Calu3 (cell line): ENCODE measurements at regions not wholly inside any gene's neighbourhood (a gene's known extent, or its start where the extent isn't known, plus 50 kb on each side); places are given as distances from the start of the nearest gene placed in this dataset.

ENCODE experiments used
- BruUV-seq: library from RNA; stranded (reverse); fragments of 400-500 nt; replicated peaks from 2 replicates; lab custom pipeline; 2021; lab: Mats Ljungman, UMichigan
- CTCF ChIA-PET: fragments of 300-600 bp; sonication (Branson Sonifier 250); formaldehyde crosslinking; loops from one replicate; lab custom pipeline; 2022; ENCODE audit warnings: antibody characterized with exemption; lab: Charles Lee
- DNase-seq: peaks from one replicate; pipeline ENCODE4 v3.0.0; 2022
- H3K27ac Mint-ChIP-seq: one replicate; pipeline ENCODE4 v1.8.0; 2022; ENCODE audit warnings: mixed read lengths; ENCODE audit not compliant: unreplicated experiment
- H3K27me3 Mint-ChIP-seq: one replicate; pipeline ENCODE4 v1.8.0; 2022; ENCODE audit warnings: mixed read lengths; ENCODE audit not compliant: unreplicated experiment
- H3K36me3 Mint-ChIP-seq: one replicate; pipeline ENCODE4 v1.8.0; 2022; ENCODE audit warnings: mild to moderate bottlenecking, moderate library complexity, mixed read lengths; ENCODE audit not compliant: insufficient read depth, unreplicated experiment
- H3K4me1 Mint-ChIP-seq: one replicate; pipeline ENCODE4 v1.8.0; 2022; ENCODE audit warnings: mild to moderate bottlenecking, low read depth, mixed read lengths; ENCODE audit not compliant: unreplicated experiment
- H3K4me3 Mint-ChIP-seq: one replicate; pipeline ENCODE4 v1.8.0; 2022; ENCODE audit warnings: mild to moderate bottlenecking, low read depth, moderate library complexity, mixed read lengths; ENCODE audit not compliant: unreplicated experiment
- H3K9me3 Mint-ChIP-seq: one replicate; pipeline ENCODE4 v1.8.0; 2022; ENCODE audit warnings: low read depth, mixed read lengths; ENCODE audit not compliant: unreplicated experiment
- CTCF ChIP-seq: fragments of 200-600 bp; IDR thresholded peaks from one replicate; pipeline ENCODE4 v1.8.0; 2022; ENCODE audit warnings: antibody characterized with exemption; ENCODE audit not compliant: unreplicated experiment
- intact Hi-C: fragments of 100-400 bp; cut with micrococcal nuclease; formaldehyde crosslinking; loops from one replicate; pipeline ENCODE4 v1.10.0; 2022; ENCODE audit not compliant: unreplicated experiment

- no peaks in the 10 kb centered on the region for H3K9me3 Mint-ChIP-seq
- H3K36me3 Mint-ChIP-seq, result no peaks in the 10 kb centered on the region
- no peak for DNase-seq
- H3K4me1 Mint-ChIP-seq, result no peaks in the 10 kb centered on the region
- TF ChIP-seq CTCF, result no peak
- BruUV-seq, result no TSS peak
- intact Hi-C loops, result no loop called here
- H3K4me3 Mint-ChIP-seq, result no peak overlapping the region
- no peaks in the 10 kb centered on the region for H3K27me3 Mint-ChIP-seq
- H3K27ac Mint-ChIP-seq, result no peak overlapping the region
- CTCF ChIA-PET, result no interaction called here
Observed at GRCh38 chr2:19592197-19592596, 233.8 kb upstream of the OSR1 start.

DNA sequence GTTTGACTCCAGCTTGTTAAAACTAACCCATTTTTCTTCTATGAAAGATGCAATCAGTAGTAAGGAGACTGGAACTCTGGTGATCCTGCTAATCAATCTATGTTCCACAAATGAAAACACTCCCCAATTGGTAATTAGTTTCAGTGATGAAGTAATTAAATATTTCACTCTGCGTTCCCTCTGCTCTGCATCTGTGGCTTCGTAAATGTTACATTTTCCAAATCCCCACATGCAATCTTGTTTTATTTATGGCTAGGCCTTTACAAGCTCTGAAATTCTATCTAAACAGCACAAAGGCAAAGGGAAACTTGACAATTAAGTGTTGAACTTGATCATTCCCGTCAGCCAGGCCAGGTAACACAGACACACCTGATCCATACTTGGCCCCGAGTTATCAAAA is 231.4 kb upstream of the OSR1 start:
- no peaks in the 10 kb centered on the region for H3K4me1 Mint-ChIP-seq
- H3K27me3 Mint-ChIP-seq, result no peaks in the 10 kb centered on the region
- intact Hi-C loops, result no loop called here
- BruUV-seq, result no TSS peak
- CTCF ChIA-PET, result no interaction called here
- TF ChIP-seq CTCF, result no peak
- no peak for DNase-seq
- no peaks in the 10 kb centered on the region for H3K36me3 Mint-ChIP-seq
- H3K9me3 Mint-ChIP-seq, result no peaks in the 10 kb centered on the region
- H3K4me3 Mint-ChIP-seq, result no peak overlapping the region
- H3K27ac Mint-ChIP-seq, result no peak overlapping the region

DNA sequence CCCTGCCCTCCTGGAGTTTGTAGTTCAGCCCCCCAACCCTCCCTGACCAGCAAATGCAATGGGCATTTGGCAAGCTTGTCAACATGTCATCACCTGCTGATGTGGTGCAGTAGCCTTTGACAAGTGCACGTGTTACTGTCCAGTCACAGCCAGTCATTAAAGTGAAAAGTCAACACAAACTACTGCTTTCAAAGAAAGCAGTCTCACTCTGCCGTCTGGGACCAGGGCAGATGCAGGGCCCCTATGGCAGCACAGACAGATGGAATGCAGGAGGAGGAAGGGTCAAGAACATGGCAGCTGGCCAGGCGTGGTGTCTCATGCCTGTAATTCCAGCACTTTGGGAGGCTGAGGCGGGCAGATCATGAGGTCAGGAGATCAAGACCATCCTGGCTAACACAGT is 222.4 kb upstream of the OSR1 start:
- DNase-seq, result no peak
- H3K9me3 Mint-ChIP-seq, result peaks cover 2% of the 10 kb centered on the region
- no TSS peak for BruUV-seq
- H3K27me3 Mint-ChIP-seq, result no peaks in the 10 kb centered on the region
- no peak overlapping the region for H3K27ac Mint-ChIP-seq
- intact Hi-C loops, result no loop called here
- CTCF ChIA-PET, result no interaction called here
- H3K4me1 Mint-ChIP-seq, result peaks cover 10% of the 10 kb centered on the region
- H3K4me3 Mint-ChIP-seq, result no peak overlapping the region
- H3K36me3 Mint-ChIP-seq, result no peaks in the 10 kb centered on the region
- no peak for TF ChIP-seq CTCF

GRCh38 chr2:19580264-19580663 is 221.8 kb upstream of the OSR1 start:
- DNase-seq, result no peak
- H3K9me3 Mint-ChIP-seq, result peaks cover 2% of the 10 kb centered on the region
- H3K4me1 Mint-ChIP-seq, result peaks cover 11% of the 10 kb centered on the region
- H3K27me3 Mint-ChIP-seq, result no peaks in the 10 kb centered on the region
- no peak overlapping the region for H3K4me3 Mint-ChIP-seq
- H3K36me3 Mint-ChIP-seq, result no peaks in the 10 kb centered on the region
- no peak overlapping the region for H3K27ac Mint-ChIP-seq
- intact Hi-C loops, result no loop called here
- CTCF ChIA-PET, result no interaction called here
- no TSS peak for BruUV-seq
- TF ChIP-seq CTCF, result no peak
